K562 (cell line): ENCODE measurements at regions not wholly inside any gene's neighbourhood (a gene's known extent, or its start where the extent isn't known, plus 50 kb on each side); places are given as distances from the start of the nearest gene placed in this dataset.

Experiments
- ATAC-seq: fragments of 200-7000 bp; cut with Tn5 transposase; 3 replicates; pipeline ENCODE4 v1.9.1; 2020; ENCODE audit warnings: moderate library complexity
- BruUV-seq: library from RNA; stranded (reverse); fragments of 400-500 nt; replicated peaks from 2 replicates; lab custom pipeline; 2021; lab: Mats Ljungman, UMichigan
- CTCF ChIA-PET: fragments of 300-600 bp; formaldehyde crosslinking; extraction: SDS; loops from one replicate; lab custom pipeline; 2021; ENCODE audit warnings: low intra/inter-chr PET ratio; lab: Yijun Ruan, JAX
- POLR2A ChIA-PET: fragments of 300-600, 350-650 bp; sonication (Branson Sonifier 250); formaldehyde crosslinking; extraction: SDS; loops from one replicate; lab custom pipeline; 2021; ENCODE audit warnings: antibody characterized with exemption, inconsistent platforms; lab: Yijun Ruan, JAX
- DNase-seq, 4 experiments: peaks; one replicate each; pipeline versions ENCODE4 v3.0.0 to v3.0.0-alpha.2; 2011 to 2018; ENCODE audit warnings: low spot score in 3 of 4, mixed read lengths in 3 of 4; ENCODE audit errors: extremely low read depth in 1 of 4
- FAIRE-seq: peaks from 2 replicates; lab custom pipeline; 2011; peaks lifted over from hg19 to GRCh38; lab: Jason Lieb, UNC
- H2AFZ ChIP-seq: 2 replicates; pipeline ENCODE4 v1.6.0; 2011; ENCODE audit warnings: low read depth, low read length, control low read depth, inconsistent platforms
- H3K27ac ChIP-seq: fragments of 200-600 bp; 3 replicates; pipeline ENCODE4 v1.8.0; 2011; ENCODE audit warnings: low read depth, mild to moderate bottlenecking, control low read depth, inconsistent platforms, low read length, moderate library complexity, mixed read lengths; ENCODE audit errors: extremely low read depth
- H3K27me3 ChIP-seq, 2 experiments: fragments of 300-600 bp in 1 of 2; 2 replicates in 1 of 2; 3 replicates in 1 of 2; pipeline versions ENCODE4 v1.6.0 to v1.8.0; 2011; ENCODE audit warnings: inconsistent platforms in 2 of 2, low read length in 2 of 2, mild to moderate bottlenecking in 1 of 2, mixed read lengths in 1 of 2, moderate library complexity in 1 of 2; ENCODE audit not compliant: control insufficient read depth in 2 of 2, insufficient read depth in 2 of 2
- H3K36me3 ChIP-seq: fragments of 300-600 bp; 3 replicates; pipeline ENCODE4 v1.8.0; 2011; ENCODE audit warnings: mild to moderate bottlenecking, low read length, inconsistent platforms; ENCODE audit not compliant: control insufficient read depth, insufficient read depth
- H3K4me1 ChIP-seq, 2 experiments: fragments of 200-600 bp in 1 of 2; replicated peaks in 1 of 2; 2 replicates in 1 of 2; 3 replicates in 1 of 2; pipeline versions ENCODE4 v1.5.1 to v1.8.0; 2011; ENCODE audit warnings: inconsistent platforms in 2 of 2, low read length in 2 of 2, mild to moderate bottlenecking in 1 of 2, mixed read lengths in 1 of 2, moderate library complexity in 1 of 2; ENCODE audit not compliant: control insufficient read depth in 2 of 2, insufficient read depth in 2 of 2
- H3K4me2 ChIP-seq: 2 replicates; pipeline ENCODE4 v1.6.1; 2011; ENCODE audit warnings: low read length, control low read depth, inconsistent platforms, mixed read lengths; ENCODE audit not compliant: insufficient read depth
- H3K4me3 ChIP-seq: fragments of 200-600 bp; sonication (generic), shearing (Covaris generic); 2 replicates; pipeline ENCODE4 v1.5.1; 2016; ENCODE audit warnings: control low read depth, inconsistent platforms
- H3K79me2 ChIP-seq: fragments of 200-600 bp; 3 replicates; pipeline ENCODE4 v1.8.0; 2011; ENCODE audit warnings: low read length, inconsistent platforms; ENCODE audit not compliant: control insufficient read depth, insufficient read depth
- H3K9ac ChIP-seq, 2 experiments: 2 replicates each; pipeline versions ENCODE4 v1.6.0 to v1.6.1; 2011; ENCODE audit warnings: low read depth in 2 of 2, low read length in 2 of 2, control low read depth in 1 of 2, inconsistent platforms in 1 of 2, mild to moderate bottlenecking in 1 of 2, mixed read lengths in 1 of 2; ENCODE audit not compliant: insufficient read depth in 1 of 2
- H3K9me1 ChIP-seq: one replicate; pipeline ENCODE4 v1.6.0; 2011; ENCODE audit warnings: inconsistent platforms, mild to moderate bottlenecking, low read length, moderate library complexity; ENCODE audit not compliant: control insufficient read depth, insufficient read depth
- H3K9me3 ChIP-seq: replicated peaks from 2 replicates; pipeline ENCODE4 v1.5.1; 2011; ENCODE audit warnings: low read depth, low read length, inconsistent platforms; ENCODE audit not compliant: control insufficient read depth, insufficient read depth
- H4K20me1 ChIP-seq: replicated peaks from 2 replicates; pipeline ENCODE4 v1.6.1; 2011; ENCODE audit warnings: low read length, inconsistent platforms, mixed read lengths; ENCODE audit not compliant: control insufficient read depth, insufficient read depth
- C11orf30 ChIP-seq: fragments of 450-650 bp; IDR thresholded peaks from 2 replicates; pipeline ENCODE4 v1.6.1; 2016; ENCODE audit warnings: low read depth, mild to moderate bottlenecking
- CEBPZ ChIP-seq: fragments of 150-350 bp; IDR thresholded peaks from 2 replicates; pipeline ENCODE4 v1.6.1; 2014; ENCODE audit warnings: low read depth, mild to moderate bottlenecking, low read length, borderline replicate concordance
- ETV1 ChIP-seq: fragments of 450-650 bp; conservative IDR thresholded peaks from 2 replicates; pipeline ENCODE4 v1.6.1; 2016; ENCODE audit warnings: missing genetic modification characterization, control low read depth, low read depth, missing compliant biosample characterization
- GABPB2 ChIP-seq: fragments of 250-450 bp; sonication (Bioruptor Pico); conservative IDR thresholded peaks from 2 replicates; pipeline ENCODE4 v1.5.1; 2021; ENCODE audit warnings: mild to moderate bottlenecking
- MAFF ChIP-seq: IDR thresholded peaks from 2 replicates; pipeline ENCODE4 v1.6.1; 2012; ENCODE audit warnings: low read length, improper control_type of control experiment
- MAFK ChIP-seq: IDR thresholded peaks from 2 replicates; pipeline ENCODE4 v1.6.1; 2011; ENCODE audit warnings: low read length, improper control_type of control experiment
- NKRF ChIP-seq: fragments of 450-650 bp; IDR thresholded peaks from 2 replicates; pipeline ENCODE4 v1.6.1; 2016; ENCODE audit warnings: borderline replicate concordance
- TAF15 ChIP-seq: fragments of 200-400 bp; formaldehyde crosslinking; IDR thresholded peaks from 2 replicates; pipeline ENCODE4 v1.6.1; 2017; ENCODE audit warnings: mild to moderate bottlenecking, low read depth, low read length, moderate library complexity
- ZBED1 ChIP-seq: IDR thresholded peaks from 2 replicates; pipeline ENCODE4 v1.6.1; 2014
- ZNF449 ChIP-seq: fragments of 250-450 bp; sonication (Bioruptor Pico); IDR thresholded peaks from 2 replicates; pipeline ENCODE4 v1.8.0; 2022; ENCODE audit warnings: moderate library complexity, mild to moderate bottlenecking, inconsistent platforms
- ZNF592 ChIP-seq: fragments of 450-650 bp; IDR thresholded peaks from 2 replicates; pipeline ENCODE4 v1.6.1; 2017; ENCODE audit warnings: antibody characterized with exemption, mild to moderate bottlenecking
- WGBS: fragments of 100-300 bp; shearing (Covaris generic); methylation state at CpG from one replicate; pipeline ENCODE4 v1.1.6; 2016; ENCODE audit warnings: low coverage, mixed read lengths; ENCODE audit not compliant: insufficient coverage; ENCODE audit errors: missing lambda C conversion rate; 5-methylcytosine and 5-hydroxymethylcytosine counted together
- in situ Hi-C: fragments of 300-500 bp; cut with MboI; formaldehyde crosslinking; loops from 4 replicates; pipeline ENCODE4 v1.15.0; 2018; ENCODE audit warnings: inconsistent platforms, mixed read lengths
- intact Hi-C: fragments of 100-400 bp; cut with micrococcal nuclease; formaldehyde crosslinking; loops from 2 replicates; pipeline ENCODE4 v1.14.2; 2022

GRCh38 chr18:38186491-38186890 lies 620.9 kb upstream of the CELF4 start:
- Histone ChIP-seq H3K27me3 (no peaks in the 10 kb centered on the region), H2AFZ (no peak overlapping the region), H3K9me1 (no peaks in the 10 kb centered on the region), H4K20me1 (no peaks in the 10 kb centered on the region), H3K9me3 (no peaks in the 10 kb centered on the region), H3K36me3 (no peaks in the 10 kb centered on the region), H3K4me2 (no peak overlapping the region), H3K4me3 (no peak overlapping the region), H3K4me1 (no peaks in the 10 kb centered on the region), H3K79me2 (no peaks in the 10 kb centered on the region), H3K27ac (no peak overlapping the region), H3K9ac (no peak overlapping the region)
- BruUV-seq = no TSS peak
- FAIRE-seq (no peak), ATAC-seq (no peak), DNase-seq (no peak)
- CTCF ChIA-PET = no interaction called here
- WGBS = 0% methylated on average over 1 of the region's 1 CpG
- POLR2A ChIA-PET = no interaction called here
- intact Hi-C loops (no loop called here), in situ Hi-C loops (no loop called here)
- TF ChIP-seq GABPB2 (CRISPR knock-in tag) (no peak), ETV1 (tag) (no peak), CEBPZ (no peak), MAFF (peak; percentile 56; the same call in 1 of the 2 replicates), TAF15 (no peak), C11orf30 (peak; percentile 7; the same call in 1 of the 2 replicates), MAFK (peak; percentile 34; the same call in 1 of the 2 replicates), ZNF592 (no peak), ZBED1 (no peak), ZNF449 (no peak), NKRF (no peak)
